ENCODE measurements at regions not wholly inside any gene's neighbourhood (a gene's known extent, or its start where the extent isn't known, plus 50 kb on each side); places are given as distances from the start of the nearest gene placed in this dataset.

GRCh38 chr5:4653475-4653874 lies 486.7 kb upstream of the ADAMTS16 start:
- TF ChIP-seq CTCF (IDR thresholded peaks at IDR 0.05) (no peak), POLR2A (IDR thresholded peaks at IDR 0.05) (no peak)

All from Peyer's patch (tissue), 4 donors.